Renal cortex interstitium (tissue), 11 donors: ENCODE measurements at regions not wholly inside any gene's neighbourhood (a gene's known extent, or its start where the extent isn't known, plus 50 kb on each side); places are given as distances from the start of the nearest gene placed in this dataset.
A peak's percentile ranks its signal among the peaks of the same experiment; 100 is the strongest.

Experiments
- DNase-seq, 11 donors: peaks; one replicate each; pipeline ENCODE4 v3.0.0-alpha.2; 2013; ENCODE audit warnings: low read depth in 9 of 11, low spot score in 4 of 11; ENCODE audit errors: extremely low read depth in 1 of 11

- peak in 1 of 11 donors; percentile 6 for DNase-seq
Measured at GRCh38 chr2:164126960-164127660, 391.3 kb upstream of the FIGN start.

- no peak for DNase-seq
Measured at GRCh38 chr2:164115806-164116205, 380.0 kb upstream of the FIGN start.

DNA sequence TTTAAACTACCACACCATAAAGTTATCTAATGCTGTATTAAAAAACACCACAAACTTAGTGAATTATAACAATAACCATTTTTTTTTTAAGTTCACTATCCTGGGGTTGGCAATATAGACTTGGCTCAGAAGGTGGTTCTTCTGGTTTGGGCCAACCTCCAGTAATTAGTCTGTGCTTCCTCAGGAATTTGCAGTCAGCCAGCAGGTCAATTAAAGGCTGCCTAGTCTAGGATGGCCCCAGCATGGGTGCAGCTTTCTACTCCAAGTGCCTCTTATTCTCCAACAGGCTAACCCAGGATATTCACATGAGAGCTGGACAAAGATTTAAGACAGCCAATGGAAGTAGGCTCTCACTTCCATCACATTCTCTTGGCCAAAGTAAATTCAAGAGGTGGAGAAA is 379.1 kb upstream of the FIGN start:
- DNase-seq = no peak

DNA sequence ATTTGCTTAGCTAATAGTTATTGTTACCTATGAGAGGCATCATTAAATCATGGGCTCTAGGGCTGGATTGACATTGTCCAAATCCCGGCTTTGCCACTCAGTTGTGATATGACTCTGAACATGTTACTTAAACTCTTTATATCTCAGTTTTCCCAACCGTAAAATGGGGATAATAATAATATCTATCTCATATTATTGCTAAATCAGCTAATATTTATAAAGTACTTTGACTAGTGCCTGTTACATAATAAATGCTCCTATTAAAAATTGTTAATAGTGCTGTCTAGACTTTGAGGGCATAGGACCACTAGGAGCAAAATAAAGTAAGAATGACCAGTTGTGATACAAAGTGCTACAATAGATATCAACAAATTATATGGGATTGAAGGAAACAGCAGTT is 376.3 kb upstream of the FIGN start:
- no peak for DNase-seq

GRCh38 chr2:164110515-164110914 is 374.7 kb upstream of the FIGN start:
- no peak for DNase-seq

- no peak for DNase-seq
Measured at GRCh38 chr2:164109006-164109405, 373.2 kb upstream of the FIGN start.

GRCh38 chr2:164103271-164103670 is 367.5 kb upstream of the FIGN start:
- no peak for DNase-seq

- DNase-seq = no peak
Measured at GRCh38 chr2:164102366-164102765, 366.6 kb upstream of the FIGN start.

- DNase-seq = no peak
Measured at GRCh38 chr2:164091673-164092072, 355.9 kb upstream of the FIGN start.

DNA sequence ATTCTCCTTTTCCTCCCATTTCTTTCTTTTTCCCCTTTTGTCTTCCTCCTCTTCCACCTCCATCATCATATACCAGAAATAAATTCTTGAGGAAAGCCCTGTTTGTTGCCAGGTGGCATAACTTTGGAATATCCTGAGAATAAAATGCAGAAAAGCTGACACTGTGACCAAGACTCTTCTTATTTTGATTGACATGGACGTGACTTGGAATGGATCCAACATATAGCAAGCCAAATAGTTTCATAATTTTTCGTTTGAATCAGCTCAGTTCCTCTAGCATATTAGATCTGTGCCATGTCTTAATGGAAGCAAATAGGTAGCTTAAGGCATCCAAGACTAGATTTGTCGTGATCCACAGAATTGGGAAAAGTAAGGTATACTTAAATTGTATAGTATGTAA is 354.7 kb upstream of the FIGN start:
- DNase-seq = no peak

- no peak for DNase-seq
Measured at GRCh38 chr2:164084066-164084465, 348.3 kb upstream of the FIGN start.

DNA sequence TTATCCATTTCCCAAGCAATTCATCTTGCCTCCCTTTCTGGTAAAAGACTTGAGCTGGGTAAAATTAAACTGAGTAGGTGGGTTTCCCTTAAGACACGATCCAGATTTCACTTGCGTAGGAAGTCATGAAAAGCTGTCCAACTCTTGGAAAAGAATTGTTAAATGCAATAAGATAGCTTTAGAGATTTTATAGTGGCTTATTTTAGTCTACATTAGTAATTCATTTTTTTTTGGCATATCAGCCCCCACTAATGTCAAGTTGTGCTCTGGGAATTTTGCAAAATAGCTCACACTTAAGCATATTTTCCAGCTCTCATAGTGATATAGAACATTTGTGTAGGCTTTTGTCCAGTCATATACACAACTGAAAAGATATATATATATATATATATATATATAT is 344.7 kb upstream of the FIGN start:
- no peak for DNase-seq

DNA sequence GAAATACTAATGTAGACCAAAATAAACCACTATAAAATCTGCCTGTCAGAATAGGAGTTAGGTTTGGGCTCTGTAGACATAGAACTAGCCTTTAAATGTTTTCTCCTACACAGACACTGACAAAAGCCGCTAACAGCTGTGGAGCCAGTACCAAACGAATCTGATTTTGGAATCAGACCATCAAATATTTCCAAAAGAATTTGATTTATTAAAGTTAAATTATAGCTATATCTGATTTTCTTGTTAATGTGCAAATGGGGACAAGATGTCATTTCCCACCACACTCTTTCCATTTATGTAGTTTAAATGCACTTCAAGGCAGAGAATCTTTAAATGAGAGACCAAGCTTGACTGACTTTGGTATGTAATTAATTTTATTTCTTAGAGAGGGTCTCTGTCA is 343.4 kb upstream of the FIGN start:
- DNase-seq = no peak

DNA sequence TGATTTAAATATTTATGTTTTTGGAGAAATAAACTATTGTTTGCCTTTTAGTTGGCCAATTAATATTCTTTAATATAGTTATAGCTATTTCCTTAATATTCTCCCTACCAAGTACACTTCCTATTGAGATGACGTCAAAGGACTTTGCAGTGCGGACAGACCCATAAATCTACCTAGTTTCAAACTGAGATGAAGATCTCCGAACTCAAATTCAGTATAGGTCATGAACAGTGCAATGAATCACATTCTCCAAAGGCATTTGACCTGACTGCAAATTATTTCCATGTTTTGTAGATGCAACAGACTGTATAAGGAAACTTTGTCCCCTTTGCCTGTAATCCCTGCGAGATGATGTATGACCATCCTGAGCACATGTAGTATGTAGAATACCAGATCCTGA is 342.6 kb upstream of the FIGN start:
- DNase-seq = no peak

DNA sequence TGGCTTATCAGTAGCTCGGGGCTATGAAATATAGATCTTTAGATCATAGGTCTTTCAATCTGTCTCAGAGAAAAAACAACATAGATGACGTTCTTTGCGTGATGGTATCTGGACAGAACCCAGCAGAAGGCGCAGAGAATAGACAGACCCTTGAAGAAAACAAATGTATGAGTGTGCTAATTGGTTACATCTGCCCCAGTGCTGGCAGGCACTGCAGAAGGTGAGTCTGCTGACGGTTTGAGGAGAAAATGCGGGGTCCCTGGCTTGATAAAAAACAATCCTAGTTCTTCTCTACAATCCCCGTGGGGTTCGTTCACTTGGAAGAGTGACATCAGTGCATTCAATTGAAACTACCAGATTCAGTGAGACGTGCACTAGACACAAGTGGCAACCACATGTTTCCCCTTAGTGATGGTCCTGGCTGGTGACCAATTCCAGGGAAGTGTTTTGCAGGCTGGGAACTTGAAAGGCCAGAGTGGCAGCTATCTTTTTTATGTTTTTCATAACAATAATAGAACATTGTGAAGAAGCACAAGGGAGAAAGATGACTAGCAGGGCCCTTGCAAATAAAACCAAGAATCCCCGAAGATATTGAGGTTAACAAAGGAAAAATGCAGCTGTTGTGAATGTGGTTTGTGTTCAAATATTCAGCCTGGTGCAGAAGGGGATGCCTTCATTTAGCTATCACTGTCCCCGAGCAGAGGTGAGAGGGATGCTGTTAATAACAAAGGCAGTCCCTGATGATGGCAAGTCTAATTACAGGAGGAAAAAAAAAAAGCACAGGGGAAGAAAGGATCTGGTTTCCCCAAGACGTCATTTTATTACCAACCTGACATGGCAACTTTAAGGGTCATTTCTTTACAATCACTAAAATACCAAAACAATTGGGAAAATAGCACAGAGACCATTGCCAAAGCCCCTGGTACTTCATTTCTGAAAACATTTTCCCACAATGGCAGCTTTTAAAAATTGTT is 337.6 kb upstream of the FIGN start:
- DNase-seq = no peak

GRCh38 chr2:164069540-164069939 is 333.7 kb upstream of the FIGN start:
- no peak for DNase-seq

DNA sequence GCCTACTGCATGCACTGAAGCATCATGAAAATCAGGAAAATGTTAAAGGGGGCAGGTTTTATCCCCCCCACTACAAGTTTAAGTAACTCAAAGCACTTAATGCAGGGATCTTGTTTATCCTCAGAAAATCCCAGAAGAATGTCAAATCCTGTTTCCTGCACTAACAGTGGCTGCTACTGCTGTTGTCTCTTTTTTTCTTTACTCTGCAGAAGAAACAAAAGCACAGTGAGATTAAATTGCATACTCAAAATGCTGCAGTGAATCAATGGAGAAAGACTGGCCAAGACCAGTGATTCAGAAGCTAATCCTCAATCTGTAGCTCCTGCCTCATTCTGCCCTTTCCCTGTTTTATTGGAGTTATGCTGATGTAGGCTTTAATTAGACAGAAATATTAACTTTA is 332.3 kb upstream of the FIGN start:
- DNase-seq = no peak

GRCh38 chr2:164066095-164066494 is 330.3 kb upstream of the FIGN start:
- DNase-seq = no peak

GRCh38 chr2:164065038-164065437 is 329.2 kb upstream of the FIGN start:
- no peak for DNase-seq

- no peak for DNase-seq
Measured at GRCh38 chr2:164061129-164061746, 325.4 kb upstream of the FIGN start.
